Omental fat pad (tissue), 3 donors: ENCODE measurements at regions not wholly inside any gene's neighbourhood (a gene's known extent, or its start where the extent isn't known, plus 50 kb on each side); places are given as distances from the start of the nearest gene placed in this dataset.

ENCODE experiments used
- ATAC-seq: fragments of 150-250 bp; one replicate; pipeline ENCODE4 v1.9.1; 2016; ENCODE audit warnings: mild to moderate bottlenecking, moderate library complexity; ENCODE audit not compliant: low FRiP score
- DNase-seq: peaks from one replicate; pipeline ENCODE4 v3.0.0-alpha.2; 2019; ENCODE audit warnings: low spot score
- TF ChIP-seq, protein P1 (sequence below), 3 donors: fragments of 450-650 bp; IDR thresholded peaks; one replicate each; pipeline ENCODE4 v1.5.1; 2016 to 2017; ENCODE audit warnings: antibody characterized with exemption in 3 of 3, mild to moderate bottlenecking in 3 of 3, moderate library complexity in 2 of 3

DNA sequence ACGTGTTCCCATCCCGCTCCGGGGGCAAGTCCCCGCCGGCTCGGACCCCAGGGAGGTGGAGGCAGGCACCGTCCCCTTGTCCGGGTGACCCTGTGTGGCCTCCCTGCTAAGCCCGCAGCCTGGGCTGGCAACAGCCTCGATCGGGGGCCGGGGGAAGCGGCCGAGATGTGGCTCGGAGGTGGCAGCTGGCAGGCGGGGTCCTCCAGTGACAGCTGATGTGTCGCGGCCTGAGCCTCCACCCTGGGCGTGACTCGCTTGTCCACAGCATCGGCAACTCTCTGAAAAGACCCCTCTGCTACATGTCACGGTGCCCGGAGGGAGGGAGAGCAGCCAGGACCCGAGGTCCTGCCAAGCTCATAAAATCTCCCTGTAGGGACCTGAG is 124.8 kb upstream of the IRX4 start:
- DNase-seq: no peak
- TF ChIP-seq, protein P1, sequence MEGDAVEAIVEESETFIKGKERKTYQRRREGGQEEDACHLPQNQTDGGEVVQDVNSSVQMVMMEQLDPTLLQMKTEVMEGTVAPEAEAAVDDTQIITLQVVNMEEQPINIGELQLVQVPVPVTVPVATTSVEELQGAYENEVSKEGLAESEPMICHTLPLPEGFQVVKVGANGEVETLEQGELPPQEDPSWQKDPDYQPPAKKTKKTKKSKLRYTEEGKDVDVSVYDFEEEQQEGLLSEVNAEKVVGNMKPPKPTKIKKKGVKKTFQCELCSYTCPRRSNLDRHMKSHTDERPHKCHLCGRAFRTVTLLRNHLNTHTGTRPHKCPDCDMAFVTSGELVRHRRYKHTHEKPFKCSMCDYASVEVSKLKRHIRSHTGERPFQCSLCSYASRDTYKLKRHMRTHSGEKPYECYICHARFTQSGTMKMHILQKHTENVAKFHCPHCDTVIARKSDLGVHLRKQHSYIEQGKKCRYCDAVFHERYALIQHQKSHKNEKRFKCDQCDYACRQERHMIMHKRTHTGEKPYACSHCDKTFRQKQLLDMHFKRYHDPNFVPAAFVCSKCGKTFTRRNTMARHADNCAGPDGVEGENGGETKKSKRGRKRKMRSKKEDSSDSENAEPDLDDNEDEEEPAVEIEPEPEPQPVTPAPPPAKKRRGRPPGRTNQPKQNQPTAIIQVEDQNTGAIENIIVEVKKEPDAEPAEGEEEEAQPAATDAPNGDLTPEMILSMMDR (IDR thresholded peaks at IDR 0.05): no peak
- no peak for ATAC-seq

DNA sequence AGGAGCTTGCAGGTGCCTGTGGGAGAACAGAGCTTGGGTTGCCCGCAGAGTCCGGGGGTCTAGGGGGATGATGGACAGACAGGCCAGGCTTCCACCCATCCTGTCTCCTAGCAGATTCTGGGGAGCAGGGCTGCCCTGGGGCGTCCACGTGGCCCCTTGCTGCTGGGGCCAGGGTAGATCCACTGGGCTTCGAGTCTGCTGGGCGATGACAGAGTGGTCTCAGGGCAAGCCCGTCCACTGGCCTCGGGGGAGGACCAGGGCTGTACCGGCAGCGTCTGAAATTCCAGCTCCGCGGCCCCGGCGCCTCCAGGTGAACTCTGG is 124.2 kb upstream of the IRX4 start:
- ATAC-seq (no peak), DNase-seq (no peak)
- TF ChIP-seq, protein P1 (IDR thresholded peaks at IDR 0.05): no peak

DNA sequence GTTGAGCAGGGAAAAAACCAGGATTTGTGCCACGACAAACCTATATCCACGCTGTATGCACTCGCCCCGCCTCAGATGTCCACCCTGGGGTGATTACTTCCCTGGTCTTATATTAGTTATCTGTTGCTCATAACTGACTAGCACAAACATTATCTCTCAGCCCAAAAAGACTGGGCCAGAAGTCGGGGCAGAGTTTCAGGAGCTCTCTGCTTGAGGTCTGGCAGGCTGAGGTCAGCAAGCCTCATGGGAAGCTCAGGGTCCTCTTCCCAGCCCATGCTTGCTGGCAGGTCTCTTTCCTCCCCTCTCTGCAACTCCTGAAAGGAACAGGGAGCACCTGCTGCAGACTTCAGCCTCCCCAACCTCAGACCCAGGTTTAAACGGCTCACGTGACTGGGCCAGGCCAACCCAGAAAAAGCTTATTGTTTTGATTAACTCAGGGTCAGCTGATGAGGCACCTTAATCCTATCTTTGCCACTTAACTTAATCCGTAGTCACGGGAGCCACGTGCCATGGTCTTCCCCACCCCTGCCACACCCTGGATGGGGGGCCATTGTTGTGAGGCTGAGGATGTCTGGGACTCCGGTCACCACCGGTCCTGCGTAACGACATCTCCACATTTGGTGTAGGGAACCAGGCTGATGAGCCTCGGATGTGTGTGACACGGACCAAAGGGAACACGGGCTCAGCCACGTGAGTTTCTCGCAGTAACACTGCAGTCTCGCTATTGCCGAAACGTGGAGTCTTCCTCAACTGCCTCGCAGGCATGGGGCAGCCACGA is 123.7 kb upstream of the IRX4 start:
- no peak for DNase-seq
- TF ChIP-seq, protein P1 (IDR thresholded peaks at IDR 0.05): no peak
- ATAC-seq: no peak

DNA sequence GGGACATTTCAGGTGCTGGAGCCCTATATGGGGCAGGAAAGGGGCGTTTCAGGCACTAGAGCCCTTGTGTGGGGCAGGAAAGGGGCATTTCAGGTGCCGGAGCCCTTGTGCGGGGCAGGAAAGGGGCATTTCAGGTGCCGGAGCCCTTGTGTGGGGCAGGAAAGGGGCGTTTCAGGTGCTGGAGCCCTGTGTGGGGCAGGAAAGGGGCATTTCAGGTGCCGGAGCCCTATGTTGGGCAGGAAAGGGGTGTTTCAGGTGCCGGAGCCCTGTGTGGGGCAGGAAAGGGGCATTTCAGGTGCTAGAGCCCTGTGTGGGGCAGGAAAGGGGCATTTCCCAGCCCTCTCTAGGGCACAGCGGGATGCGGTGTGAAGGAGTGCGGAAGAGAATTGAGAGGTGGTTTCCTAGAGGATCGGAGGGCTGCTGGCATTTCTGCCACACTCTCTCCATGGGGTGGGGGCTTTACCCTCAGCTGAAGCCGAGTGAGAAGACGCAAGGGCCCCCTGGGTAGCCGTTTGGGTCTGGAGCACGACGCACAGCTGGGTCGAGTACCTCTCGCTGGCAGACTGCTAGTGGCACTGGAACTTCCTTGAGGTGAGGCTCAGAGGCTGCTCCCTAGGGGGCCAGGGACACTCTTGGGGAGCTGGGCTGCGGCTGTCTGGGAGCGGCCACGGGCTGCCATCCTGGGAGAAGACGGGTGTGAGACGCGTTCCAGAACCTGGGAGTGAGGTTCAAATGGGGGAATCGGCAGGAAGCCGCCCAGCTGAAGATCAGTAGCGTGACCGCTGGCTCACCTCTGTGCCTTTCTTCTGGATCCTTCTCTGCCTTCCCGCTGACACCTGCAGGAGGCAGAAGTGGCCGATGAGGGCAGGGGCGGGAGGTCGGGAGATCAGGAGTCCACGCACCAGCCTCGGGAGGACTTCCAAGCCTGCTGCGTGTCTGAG is 122.6 kb upstream of the IRX4 start:
- TF ChIP-seq, protein P1 (IDR thresholded peaks at IDR 0.05): no peak
- DNase-seq (no peak), ATAC-seq (no peak)

DNA sequence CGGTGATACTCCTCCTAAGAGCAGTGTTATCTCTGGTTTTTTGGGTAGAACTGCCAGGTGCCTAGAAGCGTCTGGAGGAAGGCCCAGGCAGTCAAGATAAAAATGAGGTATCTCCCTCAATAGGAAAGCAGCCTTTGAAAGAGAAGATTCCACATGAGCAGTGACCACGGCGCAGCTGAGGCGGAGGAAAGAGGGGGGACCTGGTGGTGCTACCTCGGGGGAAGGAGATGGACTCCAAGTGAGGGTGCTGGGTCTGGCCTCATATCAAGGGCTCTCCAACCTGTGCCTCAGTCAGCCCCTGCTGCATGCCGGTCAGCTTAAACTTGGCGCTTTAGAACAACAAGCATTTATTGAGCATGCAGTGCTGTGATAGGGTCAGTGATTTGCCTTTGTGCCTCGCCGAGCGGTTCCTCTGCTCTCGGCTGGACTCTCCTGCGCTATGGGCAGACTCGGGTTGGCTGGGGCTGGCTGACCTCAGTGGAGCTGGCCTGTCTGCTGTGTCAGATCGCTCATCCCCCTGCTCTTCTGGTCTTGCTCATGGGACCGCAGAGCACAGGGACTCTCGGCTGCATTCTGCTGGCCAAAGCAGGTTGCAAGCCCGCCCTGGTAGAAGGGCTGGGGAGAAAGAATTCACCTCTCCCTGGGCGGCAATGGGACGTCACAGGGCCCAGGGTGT is 121.1 kb upstream of the IRX4 start:
- ATAC-seq: no peak
- TF ChIP-seq, protein P1 (IDR thresholded peaks at IDR 0.05): no peak
- DNase-seq: no peak

DNA sequence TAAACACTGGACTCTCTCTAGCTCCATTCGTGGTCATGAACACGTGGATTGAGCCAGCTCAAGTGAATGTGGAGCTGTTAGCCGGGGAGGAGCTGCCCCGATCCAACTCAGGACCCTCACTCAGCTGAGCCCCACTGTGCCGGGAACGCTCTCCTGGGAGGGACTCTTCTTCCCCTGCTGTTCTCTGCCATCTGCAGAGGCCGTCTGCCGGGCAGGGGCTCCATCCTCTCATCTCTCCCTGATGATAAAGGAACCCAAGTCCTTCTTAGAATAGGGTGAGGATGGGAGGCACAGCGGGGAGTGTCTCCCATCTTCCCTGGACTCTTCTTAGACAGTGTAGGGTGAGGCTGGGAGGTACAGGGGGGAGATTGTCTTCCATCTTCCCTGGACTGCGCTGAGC is 120.5 kb upstream of the IRX4 start:
- DNase-seq (no peak), ATAC-seq (no peak)
- TF ChIP-seq, protein P1 (IDR thresholded peaks at IDR 0.05): no peak
